RWPE1 (cell line): ENCODE measurements at regions not wholly inside any gene's neighbourhood (a gene's known extent, or its start where the extent isn't known, plus 50 kb on each side); places are given as distances from the start of the nearest gene placed in this dataset.
"Not testable (repeated sequence)": the region's sequence is repeated elsewhere in the genome, so short reads cannot be mapped to it uniquely, and the experiment has no call there.

Source experiments
- CTCF ChIA-PET: fragments of 350-600 bp; sonication (Branson Sonifier 250); formaldehyde crosslinking; extraction: SDS; loops from one replicate; lab custom pipeline; 2021; lab: Yijun Ruan, JAX
- POLR2A ChIA-PET: fragments of 400-600 bp; formaldehyde crosslinking; extraction: SDS; loops from one replicate; lab custom pipeline; 2020; ENCODE audit warnings: antibody characterized with exemption; ENCODE audit not compliant: low non-redundant PET; lab: Yijun Ruan, JAX
- DNase-seq: peaks from one replicate; pipeline ENCODE4 v3.0.0; 2012; ENCODE audit warnings: low spot score
- H3K27ac ChIP-seq: fragments of 450-650 bp; 2 replicates; pipeline ENCODE4 v1.5.1; 2017
- TF ChIP-seq, protein P1 (sequence below): fragments of 450-650 bp; conservative IDR thresholded peaks from 2 replicates; pipeline ENCODE4 v1.5.1; 2017; ENCODE audit warnings: low read depth, mild to moderate bottlenecking

- CTCF ChIA-PET, result no interaction called here
Measured at GRCh38 chrX:82721891-82722290, 786.2 kb upstream of the POU3F4 start.

DNA sequence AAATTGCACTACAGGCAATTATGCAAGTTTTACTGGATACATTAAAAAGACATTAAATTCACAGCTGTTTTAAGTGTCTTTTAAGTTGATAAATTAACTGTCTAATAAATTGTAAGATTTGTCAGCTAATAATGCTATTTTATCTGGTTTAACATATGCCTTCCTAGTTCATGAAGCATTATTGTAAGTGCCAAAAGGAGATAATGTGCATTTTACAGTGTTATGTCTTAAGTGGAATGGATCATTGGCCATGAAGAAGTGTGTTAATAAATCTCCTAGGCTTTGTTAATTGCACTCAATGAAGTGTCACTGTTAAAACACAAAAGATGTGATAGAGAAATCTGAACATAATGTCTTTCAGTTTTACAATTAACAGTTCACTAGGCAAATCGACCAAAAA is 784.3 kb upstream of the POU3F4 start:
- TF ChIP-seq, protein P1, sequence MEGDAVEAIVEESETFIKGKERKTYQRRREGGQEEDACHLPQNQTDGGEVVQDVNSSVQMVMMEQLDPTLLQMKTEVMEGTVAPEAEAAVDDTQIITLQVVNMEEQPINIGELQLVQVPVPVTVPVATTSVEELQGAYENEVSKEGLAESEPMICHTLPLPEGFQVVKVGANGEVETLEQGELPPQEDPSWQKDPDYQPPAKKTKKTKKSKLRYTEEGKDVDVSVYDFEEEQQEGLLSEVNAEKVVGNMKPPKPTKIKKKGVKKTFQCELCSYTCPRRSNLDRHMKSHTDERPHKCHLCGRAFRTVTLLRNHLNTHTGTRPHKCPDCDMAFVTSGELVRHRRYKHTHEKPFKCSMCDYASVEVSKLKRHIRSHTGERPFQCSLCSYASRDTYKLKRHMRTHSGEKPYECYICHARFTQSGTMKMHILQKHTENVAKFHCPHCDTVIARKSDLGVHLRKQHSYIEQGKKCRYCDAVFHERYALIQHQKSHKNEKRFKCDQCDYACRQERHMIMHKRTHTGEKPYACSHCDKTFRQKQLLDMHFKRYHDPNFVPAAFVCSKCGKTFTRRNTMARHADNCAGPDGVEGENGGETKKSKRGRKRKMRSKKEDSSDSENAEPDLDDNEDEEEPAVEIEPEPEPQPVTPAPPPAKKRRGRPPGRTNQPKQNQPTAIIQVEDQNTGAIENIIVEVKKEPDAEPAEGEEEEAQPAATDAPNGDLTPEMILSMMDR, result no peak
- CTCF ChIA-PET, result interaction anchor here (0.7 kb wide), 1 partner anchor 14 kb away, joined by 5 read pairs; no protein-coding TSS in a partner anchor
- POLR2A ChIA-PET, result no interaction called here
- DNase-seq, result no peak
- no peak overlapping the region for H3K27ac ChIP-seq

More at GRCh38 chrX:82721891-82722290, 786.2 kb upstream of the POU3F4 start:
- POLR2A ChIA-PET, result no interaction called here
- TF ChIP-seq, protein P1, result no peak
- H3K27ac ChIP-seq, result no peak overlapping the region
- DNase-seq, result no peak

DNA sequence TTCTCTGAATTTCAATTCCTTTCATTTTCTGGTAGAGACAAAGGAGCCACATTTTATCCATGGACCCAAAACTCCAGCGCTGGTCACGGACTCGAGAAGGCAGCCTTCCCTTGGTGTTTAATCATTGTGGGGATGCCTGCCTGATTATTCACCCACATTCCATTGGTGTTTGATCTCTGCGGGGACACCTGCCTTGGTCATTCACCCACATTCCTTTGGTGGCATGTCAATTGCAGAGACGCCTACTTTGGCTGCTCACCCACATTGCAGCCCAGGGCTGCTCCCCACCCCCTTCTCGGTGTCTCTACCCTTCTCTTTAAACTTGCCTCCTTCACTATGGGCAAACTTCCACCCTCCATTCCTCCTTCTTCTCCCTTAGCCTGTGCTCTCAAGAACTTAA is 780.7 kb upstream of the POU3F4 start:
- DNase-seq, CTCF ChIA-PET, H3K27ac ChIP-seq, POLR2A ChIA-PET: not testable (repeated sequence)

DNA sequence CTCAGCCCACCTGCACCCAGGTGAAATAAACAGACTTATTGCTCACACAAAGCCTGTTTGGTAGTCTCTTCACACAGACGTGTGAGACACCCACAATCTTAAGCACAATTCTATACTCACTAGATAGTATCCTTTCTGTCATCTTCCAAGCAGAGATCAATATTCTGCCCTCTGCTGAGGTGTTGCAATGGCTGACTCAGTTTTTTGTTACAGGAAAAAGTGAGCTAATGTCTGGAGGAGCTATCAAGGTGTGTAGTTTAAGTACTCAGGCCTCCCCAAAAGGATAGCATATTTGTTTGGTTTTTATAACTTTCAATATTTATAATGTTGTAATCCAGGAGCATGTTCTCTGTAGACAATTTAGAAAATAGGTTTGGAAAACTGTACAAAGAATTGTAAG is 775.2 kb upstream of the POU3F4 start:
- no peak overlapping the region for H3K27ac ChIP-seq
- ChIA-PET CTCF (no interaction called here), POLR2A (no interaction called here)
- TF ChIP-seq, protein P1, result no peak
- DNase-seq, result no peak

- CTCF ChIA-PET, result no interaction called here
- no peak for DNase-seq
- POLR2A ChIA-PET, result no interaction called here
- H3K27ac ChIP-seq, result no peak overlapping the region
- TF ChIP-seq, protein P1, result no peak
Measured at GRCh38 chrX:82734140-82734539, 774.0 kb upstream of the POU3F4 start.

GRCh38 chrX:82738313-82738712 is 769.8 kb upstream of the POU3F4 start:
- H3K27ac ChIP-seq, DNase-seq, CTCF ChIA-PET, POLR2A ChIA-PET: not testable (repeated sequence)

DNA sequence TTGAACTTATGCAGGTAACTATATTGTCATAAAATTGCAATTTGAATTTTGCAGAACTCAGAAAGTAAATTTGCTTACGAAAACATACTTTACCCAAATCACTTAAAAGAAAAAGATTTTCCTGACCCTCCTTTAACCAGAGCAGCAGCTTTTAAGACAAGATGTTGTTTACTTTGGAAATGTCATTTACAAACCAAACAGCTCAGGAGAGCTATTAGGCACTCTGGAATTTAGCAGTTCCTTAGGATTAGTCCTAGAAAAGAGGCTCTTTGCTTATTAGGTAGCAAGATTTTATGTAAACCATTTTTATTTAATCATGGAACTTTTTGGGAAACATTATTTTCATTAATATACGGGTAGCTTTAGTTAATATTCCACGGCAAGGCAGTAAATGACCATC is 765.7 kb upstream of the POU3F4 start:
- no peak for DNase-seq
- ChIA-PET CTCF (no interaction called here), POLR2A (no interaction called here)
- no peak overlapping the region for H3K27ac ChIP-seq
- TF ChIP-seq, protein P1, result no peak

- peak overlapping the region; percentile 61 for H3K27ac ChIP-seq
- POLR2A ChIA-PET, CTCF ChIA-PET, DNase-seq: not testable (repeated sequence)
Measured at GRCh38 chrX:82745725-82746124, 762.4 kb upstream of the POU3F4 start.
